Lower lobe of right lung (tissue), 2 donors: ENCODE measurements at regions not wholly inside any gene's neighbourhood (a gene's known extent, or its start where the extent isn't known, plus 50 kb on each side); places are given as distances from the start of the nearest gene placed in this dataset.

ENCODE experiments used
- ATAC-seq, 2 donors: fragments of 200-7000 bp; cut with Tn5 transposase; one replicate each; pipeline ENCODE4 v1.9.1; 2020 to 2022; ENCODE audit warnings: mild to moderate bottlenecking in 2 of 2, moderate library complexity in 2 of 2
- DNase-seq: peaks from one replicate; pipeline ENCODE4 v3.0.0-alpha.2; 2020
- H3K27ac ChIP-seq: fragments of 200-600 bp; one replicate; pipeline ENCODE4 v1.8.0; 2022
- H3K27me3 ChIP-seq: fragments of 200-600 bp; one replicate; pipeline ENCODE4 v1.8.0; 2022; ENCODE audit warnings: low read depth
- H3K36me3 ChIP-seq: fragments of 200-600 bp; one replicate; pipeline ENCODE4 v1.8.0; 2022; ENCODE audit warnings: mild to moderate bottlenecking
- H3K4me1 ChIP-seq: fragments of 200-600 bp; one replicate; pipeline ENCODE4 v1.8.0; 2022
- H3K4me3 ChIP-seq: fragments of 200-600 bp; one replicate; pipeline ENCODE4 v1.8.0; 2022; ENCODE audit warnings: mild to moderate bottlenecking
- H3K9me3 ChIP-seq: fragments of 200-600 bp; one replicate; pipeline ENCODE4 v1.8.0; 2022
- CTCF ChIP-seq: fragments of 200-600 bp; IDR thresholded peaks from one replicate; pipeline ENCODE4 v1.8.0; 2022; ENCODE audit warnings: antibody characterized with exemption, mild to moderate bottlenecking
- intact Hi-C: fragments of 100-400 bp; cut with DNase I; formaldehyde crosslinking; loops from one replicate; pipeline ENCODE4 v1.11.0; 2022
- donor health status: DM: no; HTN: yes; CAD: no; lungs with severe emphysema.

DNA sequence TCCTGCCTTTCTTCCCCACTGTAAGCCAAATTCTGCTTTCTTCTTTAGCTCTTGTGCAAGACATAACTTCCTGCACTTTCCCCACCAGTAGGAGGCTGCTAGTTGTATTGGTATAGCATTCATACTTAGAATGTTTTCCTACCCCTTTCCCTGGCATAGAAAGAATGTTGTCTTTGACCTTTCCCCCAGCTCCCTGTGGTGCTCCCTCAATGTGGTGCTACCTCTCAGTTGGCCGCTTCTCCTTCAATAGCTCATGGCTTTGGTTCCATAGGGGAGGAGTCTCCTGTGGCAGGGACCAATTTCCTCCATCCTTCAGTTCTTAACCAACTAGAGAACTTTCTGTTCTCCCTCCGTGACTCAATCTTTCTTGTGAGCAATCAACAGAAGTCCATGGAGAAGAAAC is 67.5 kb upstream of the AKAP13 start:
- peak; percentile 37 to 61 for ATAC-seq
- Histone ChIP-seq H3K9me3 (no peaks in the 10 kb centered on the region), H3K36me3 (no peaks in the 10 kb centered on the region), H3K4me3 (no peak overlapping the region), H3K27me3 (no peaks in the 10 kb centered on the region), H3K4me1 (no peaks in the 10 kb centered on the region), H3K27ac (no peak overlapping the region)
- DNase-seq: no peak
- intact Hi-C loops: no loop called here
- no peak for TF ChIP-seq CTCF

DNA sequence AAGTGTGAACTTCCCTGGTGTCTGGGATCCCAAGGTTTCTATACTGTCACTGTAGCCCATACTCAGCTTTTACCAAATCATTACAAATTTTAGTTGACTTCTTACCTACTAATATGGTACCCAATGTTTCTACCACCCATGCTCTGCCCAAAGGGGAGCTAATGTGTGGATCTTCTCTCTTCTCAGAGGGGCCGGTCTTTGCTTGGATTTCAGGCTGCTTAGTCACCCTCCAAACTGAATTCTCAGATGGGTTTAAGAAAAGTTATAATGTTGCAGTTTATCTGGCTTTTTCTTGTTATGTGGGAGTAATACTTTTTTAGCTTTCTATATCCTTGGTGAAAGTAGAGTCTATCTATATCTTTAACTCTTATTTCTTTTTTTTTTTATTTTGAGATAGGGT is 67.1 kb upstream of the AKAP13 start:
- Histone ChIP-seq H3K4me3 (no peak overlapping the region), H3K36me3 (no peaks in the 10 kb centered on the region), H3K27me3 (no peaks in the 10 kb centered on the region), H3K4me1 (peaks cover 4% of the 10 kb centered on the region), H3K9me3 (no peaks in the 10 kb centered on the region), H3K27ac (no peak overlapping the region)
- DNase-seq (no peak), ATAC-seq (no peak)
- no peak for TF ChIP-seq CTCF
- intact Hi-C loops: no loop called here

DNA sequence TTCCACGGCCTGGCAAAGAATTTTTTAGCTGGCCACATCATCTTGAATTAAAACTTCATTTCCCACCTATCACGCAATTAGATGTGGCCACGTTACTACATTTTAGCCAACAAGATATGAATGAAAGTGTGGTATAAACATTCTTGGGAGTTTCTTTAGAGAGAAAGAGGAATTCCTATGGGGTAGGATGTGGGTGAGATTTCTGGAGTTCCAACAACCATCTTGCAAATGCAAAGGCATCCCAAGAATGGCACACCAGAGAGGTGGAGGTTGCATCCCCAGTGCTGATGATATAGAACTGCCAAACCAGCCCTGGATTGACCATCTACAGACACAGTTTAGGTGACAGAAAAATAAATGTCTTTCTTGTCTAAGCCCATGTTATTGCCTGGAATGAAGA is 66.3 kb upstream of the AKAP13 start:
- intact Hi-C loops: no loop called here
- Histone ChIP-seq H3K9me3 (no peaks in the 10 kb centered on the region), H3K27ac (no peak overlapping the region), H3K27me3 (no peaks in the 10 kb centered on the region), H3K4me1 (peaks cover 9% of the 10 kb centered on the region), H3K36me3 (no peaks in the 10 kb centered on the region), H3K4me3 (no peak overlapping the region)
- no peak for ATAC-seq
- no peak for TF ChIP-seq CTCF
- no peak for DNase-seq

- DNase-seq (no peak), ATAC-seq (no peak)
- Histone ChIP-seq H3K36me3 (no peaks in the 10 kb centered on the region), H3K27me3 (no peaks in the 10 kb centered on the region), H3K4me3 (no peak overlapping the region), H3K4me1 (peaks cover 9% of the 10 kb centered on the region), H3K27ac (no peak overlapping the region), H3K9me3 (no peaks in the 10 kb centered on the region)
- no peak for TF ChIP-seq CTCF
- intact Hi-C loops: no loop called here
Measured at GRCh38 chr15:85314633-85315032, 65.8 kb upstream of the AKAP13 start.

DNA sequence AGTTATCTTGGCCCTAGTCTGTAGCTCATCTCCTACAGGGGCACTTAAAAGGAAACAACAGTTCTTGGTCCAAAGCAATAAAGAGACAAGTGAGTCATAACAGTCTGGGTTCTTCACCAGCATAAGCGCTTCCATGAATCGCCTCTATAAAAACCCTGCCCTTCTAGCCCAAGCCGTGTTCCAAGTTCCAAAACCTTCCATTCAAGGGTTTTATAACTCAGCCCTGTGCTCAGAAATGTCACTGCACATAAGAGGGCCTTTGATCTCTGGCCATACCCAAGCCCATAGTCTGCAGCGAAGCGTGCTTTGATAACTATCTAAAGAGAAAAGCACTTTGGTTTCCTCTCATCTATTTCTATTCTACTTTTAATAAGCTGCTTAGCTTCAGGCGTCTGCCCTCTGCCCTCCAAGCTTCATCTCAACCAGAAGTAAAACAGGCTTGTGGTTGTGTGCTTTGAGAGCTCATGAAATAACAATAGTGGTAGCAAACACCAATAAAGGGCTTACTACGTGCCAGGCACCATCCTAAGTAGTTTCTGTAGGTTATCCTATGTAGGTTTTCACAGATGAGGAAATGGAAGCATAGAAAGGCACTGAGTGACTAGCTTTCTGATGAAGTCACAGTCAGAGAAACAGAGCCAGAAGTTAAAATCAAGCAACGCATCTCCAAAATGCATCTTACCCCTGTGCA is 64.0 kb upstream of the AKAP13 start:
- no peak for TF ChIP-seq CTCF
- Histone ChIP-seq H3K9me3 (no peaks in the 10 kb centered on the region), H3K36me3 (no peaks in the 10 kb centered on the region), H3K4me1 (peaks cover 9% of the 10 kb centered on the region), H3K27me3 (no peaks in the 10 kb centered on the region), H3K4me3 (no peak overlapping the region), H3K27ac (no peak overlapping the region)
- intact Hi-C loops: no loop called here
- DNase-seq: no peak
- ATAC-seq: no peak
